ENCODE measurements at regions not wholly inside any gene's neighbourhood (a gene's known extent, or its start where the extent isn't known, plus 50 kb on each side); places are given as distances from the start of the nearest gene placed in this dataset.

DNA sequence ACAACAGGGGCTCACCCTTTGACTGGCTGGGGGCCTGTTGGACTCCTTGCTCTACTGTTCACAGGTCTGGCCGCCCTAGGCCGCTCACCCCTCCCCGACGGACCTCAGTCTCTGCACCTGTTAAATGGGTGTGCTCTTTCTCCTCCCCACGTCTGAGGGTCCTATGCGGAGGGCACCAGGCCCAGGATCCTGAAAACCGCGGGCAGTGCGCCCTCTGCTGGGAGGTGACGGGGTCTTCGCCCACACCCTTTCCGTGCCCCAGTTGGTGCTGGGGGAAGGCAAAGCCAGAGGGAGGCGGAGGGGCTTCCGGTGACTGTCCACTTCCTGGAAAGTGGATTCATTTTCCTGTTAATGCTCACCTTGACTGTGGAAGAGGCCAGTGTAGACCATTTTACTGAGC, 1010.9 kb downstream of the KCNJ18 start:
- no peak for TF ChIP-seq POLR2AphosphoS5 (IDR thresholded peaks at IDR 0.05; ENCODE audit: control insufficient read depth, insufficient read depth, low read depth, low read length)
- TF ChIP-seq HDGF (IDR thresholded peaks at IDR 0.05): no peak
- TF ChIP-seq, protein P1, sequence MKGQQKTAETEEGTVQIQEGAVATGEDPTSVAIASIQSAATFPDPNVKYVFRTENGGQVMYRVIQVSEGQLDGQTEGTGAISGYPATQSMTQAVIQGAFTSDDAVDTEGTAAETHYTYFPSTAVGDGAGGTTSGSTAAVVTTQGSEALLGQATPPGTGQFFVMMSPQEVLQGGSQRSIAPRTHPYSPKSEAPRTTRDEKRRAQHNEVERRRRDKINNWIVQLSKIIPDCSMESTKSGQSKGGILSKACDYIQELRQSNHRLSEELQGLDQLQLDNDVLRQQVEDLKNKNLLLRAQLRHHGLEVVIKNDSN (CRISPR knock-in tag; IDR thresholded peaks at IDR 0.05): no peak
